H9 (cell line): ENCODE measurements at regions not wholly inside any gene's neighbourhood (a gene's known extent, or its start where the extent isn't known, plus 50 kb on each side); places are given as distances from the start of the nearest gene placed in this dataset.

Experiments
- DNase-seq: peaks from one replicate; pipeline ENCODE4 v3.0.0-alpha.2; 2017
- H2AFZ ChIP-seq: one replicate; pipeline ENCODE4 v1.6.1; 2013; ENCODE audit warnings: mild to moderate bottlenecking, low read length, control low read depth, moderate library complexity
- H2AK5ac ChIP-seq: 2 replicates; pipeline ENCODE4 v1.6.1; 2013; ENCODE audit warnings: low read length, control low read depth, mixed read lengths; ENCODE audit not compliant: insufficient read length
- H2BK120ac ChIP-seq: one replicate; pipeline ENCODE4 v1.6.1; 2013; ENCODE audit warnings: low read depth, mild to moderate bottlenecking, low read length, control low read depth, inconsistent platforms; ENCODE audit not compliant: poor library complexity, severe bottlenecking
- H2BK12ac ChIP-seq: 2 replicates; pipeline ENCODE4 v1.6.1; 2013; ENCODE audit warnings: low read length, control low read depth, mixed read lengths, low read depth; ENCODE audit not compliant: insufficient read length
- H2BK15ac ChIP-seq: 2 replicates; pipeline ENCODE4 v1.6.1; 2013; ENCODE audit warnings: low read depth, low read length, control low read depth
- H2BK20ac ChIP-seq: one replicate; pipeline ENCODE4 v1.6.1; 2013; ENCODE audit warnings: low read depth, mild to moderate bottlenecking, low read length, control low read depth, inconsistent platforms; ENCODE audit not compliant: poor library complexity, severe bottlenecking
- H2BK5ac ChIP-seq: 2 replicates; pipeline ENCODE4 v1.6.1; 2013; ENCODE audit warnings: low read length, control low read depth, mixed read lengths; ENCODE audit not compliant: insufficient read length
- H3K14ac ChIP-seq: 2 replicates; pipeline ENCODE4 v1.6.1; 2013; ENCODE audit warnings: low read length, control low read depth; ENCODE audit not compliant: insufficient read depth
- H3K18ac ChIP-seq: 2 replicates; pipeline ENCODE4 v1.6.1; 2013; ENCODE audit warnings: low read depth, mild to moderate bottlenecking, mixed read lengths, low read length, control low read depth; ENCODE audit not compliant: insufficient read length
- H3K23ac ChIP-seq: 2 replicates; pipeline ENCODE4 v1.6.1; 2013; ENCODE audit warnings: low read length, control low read depth, mixed read lengths, low read depth; ENCODE audit not compliant: insufficient read length
- H3K23me2 ChIP-seq: 2 replicates; pipeline ENCODE4 v1.6.1; 2013; ENCODE audit warnings: low read depth, mild to moderate bottlenecking, mixed read lengths, low read length, control low read depth; ENCODE audit not compliant: insufficient read length, poor library complexity, severe bottlenecking
- H3K27ac ChIP-seq: 2 replicates; pipeline ENCODE4 v1.5.1; 2013; ENCODE audit warnings: low read length, control low read depth, mixed read lengths, low read depth; ENCODE audit not compliant: insufficient read length
- H3K27me3 ChIP-seq: 2 replicates; pipeline ENCODE4 v1.6.1; 2013; ENCODE audit warnings: low read length, control low read depth, inconsistent platforms; ENCODE audit not compliant: insufficient read depth
- H3K4ac ChIP-seq: 2 replicates; pipeline ENCODE4 v1.6.1; 2013; ENCODE audit warnings: low read depth, mild to moderate bottlenecking, control low read depth, inconsistent platforms, low read length, moderate library complexity
- H3K4me1 ChIP-seq: 2 replicates; pipeline ENCODE4 v1.6.1; 2013; ENCODE audit warnings: low read length, control low read depth, inconsistent platforms; ENCODE audit not compliant: insufficient read depth
- H3K4me2 ChIP-seq: 2 replicates; pipeline ENCODE4 v1.6.1; 2013; ENCODE audit warnings: low read length, control low read depth, mixed read lengths; ENCODE audit not compliant: insufficient read length, insufficient read depth
- H3K56ac ChIP-seq: 2 replicates; pipeline ENCODE4 v1.6.1; 2013; ENCODE audit warnings: low read depth, mild to moderate bottlenecking, mixed read lengths, low read length, control low read depth; ENCODE audit not compliant: insufficient read length
- H3K79me1 ChIP-seq: 2 replicates; pipeline ENCODE4 v1.6.1; 2013; ENCODE audit warnings: low read depth, mild to moderate bottlenecking, moderate library complexity, low read length, control low read depth, inconsistent platforms; ENCODE audit not compliant: insufficient read depth, poor library complexity, severe bottlenecking
- H3K79me2 ChIP-seq: 2 replicates; pipeline ENCODE4 v1.6.1; 2013; ENCODE audit warnings: low read length, control low read depth, inconsistent platforms; ENCODE audit not compliant: insufficient read depth
- H3K9ac ChIP-seq: 2 replicates; pipeline ENCODE4 v1.6.1; 2013; ENCODE audit warnings: low read length, control low read depth, mixed read lengths; ENCODE audit not compliant: insufficient read length; ENCODE audit errors: extremely low read depth
- H3K9me3 ChIP-seq: one replicate; pipeline ENCODE4 v1.6.1; 2013; ENCODE audit warnings: low read depth, low read length, inconsistent platforms; ENCODE audit not compliant: control insufficient read depth
- H3T11ph ChIP-seq: one replicate; pipeline ENCODE4 v1.6.1; 2013; ENCODE audit warnings: mild to moderate bottlenecking, low read length, control low read depth, inconsistent platforms
- H4K20me1 ChIP-seq: one replicate; pipeline ENCODE4 v1.6.1; 2013; ENCODE audit not compliant: control insufficient read depth, insufficient read length, insufficient read depth
- H4K5ac ChIP-seq: 2 replicates; pipeline ENCODE4 v1.6.1; 2013; ENCODE audit warnings: low read depth, mild to moderate bottlenecking, mixed read lengths, low read length, control low read depth; ENCODE audit not compliant: insufficient read length
- H4K8ac ChIP-seq: replicated peaks from 2 replicates; pipeline ENCODE4 v1.6.1; 2013; ENCODE audit warnings: low read length, control low read depth, mixed read lengths, low read depth; ENCODE audit not compliant: insufficient read length
- H4K91ac ChIP-seq: 2 replicates; pipeline ENCODE4 v1.6.1; 2013; ENCODE audit warnings: low read depth, mild to moderate bottlenecking, moderate library complexity, mixed read lengths, low read length, control low read depth; ENCODE audit not compliant: insufficient read length
- H3K27ac Mint-ChIP-seq, 3 experiments: 2 replicates in 2 of 3; 3 replicates in 1 of 3; pipeline ENCODE4 v1.8.0; 2020 to 2021; ENCODE audit warnings: mixed read lengths in 3 of 3, mild to moderate bottlenecking in 1 of 3, moderate library complexity in 1 of 3
- H3K27me3 Mint-ChIP-seq: 2 replicates; pipeline ENCODE4 v1.8.0; 2021; ENCODE audit warnings: low read depth, mild to moderate bottlenecking, moderate library complexity, mixed read lengths
- H3K36me3 Mint-ChIP-seq, 3 experiments: 2 replicates in 2 of 3; 3 replicates in 1 of 3; pipeline ENCODE4 v1.8.0; 2020 to 2021; ENCODE audit warnings: low read depth in 3 of 3, mixed read lengths in 3 of 3; ENCODE audit not compliant: insufficient read depth in 1 of 3
- H3K4me1 Mint-ChIP-seq, 2 experiments: 2 replicates each; pipeline ENCODE4 v1.8.0; 2020; ENCODE audit warnings: mixed read lengths in 2 of 2
- H3K4me3 Mint-ChIP-seq, 2 experiments: 2 replicates in 1 of 2; 3 replicates in 1 of 2; pipeline ENCODE4 v1.8.0; 2020 to 2021; ENCODE audit warnings: mild to moderate bottlenecking in 2 of 2, mixed read lengths in 2 of 2, moderate library complexity in 1 of 2
- H3K9me3 Mint-ChIP-seq, 2 experiments: 2 replicates in 1 of 2; 3 replicates in 1 of 2; pipeline ENCODE4 v1.8.0; 2020; ENCODE audit warnings: mild to moderate bottlenecking in 2 of 2, mixed read lengths in 2 of 2, moderate library complexity in 1 of 2
- CTCF ChIP-seq: fragments of 200-600 bp; sonication (generic); conservative IDR thresholded peaks from 3 replicates; pipeline ENCODE4 v1.8.0; 2021; ENCODE audit warnings: antibody characterized with exemption, mild to moderate bottlenecking
- WGBS: extraction: QIAGEN DNeasy Blood & Tissue Kit; methylation state at CpG from one replicate; pipeline ENCODE4 v1.1.7; 2013; ENCODE audit warnings: missing lambda C conversion rate, low lambda C conversion rate, mixed read lengths; ENCODE audit not compliant: insufficient read length; ENCODE audit errors: extremely low coverage; 5-methylcytosine and 5-hydroxymethylcytosine counted together

GRCh38 chr2:182587831-182588230 is 128.2 kb upstream of the DNAJC10 start:
- Histone ChIP-seq H3K79me2 (no peaks in the 10 kb centered on the region), H2BK12ac (no peak overlapping the region), H3K23me2 (no peaks in the 10 kb centered on the region), H3K4ac (no peak overlapping the region), H3K27ac (no peak overlapping the region), H3K79me1 (no peaks in the 10 kb centered on the region), H3K18ac (no peak overlapping the region), H3K9ac (no peak overlapping the region), H2BK15ac (no peak overlapping the region), H3K56ac (no peak overlapping the region), H2AFZ (no peak overlapping the region), H4K91ac (no peak overlapping the region), H2AK5ac (no peak overlapping the region), H3K14ac (no peak overlapping the region), H3K23ac (no peak overlapping the region), H2BK5ac (no peak overlapping the region), H3K9me3 (no peaks in the 10 kb centered on the region), H3K4me2 (no peak overlapping the region), H4K20me1 (no peaks in the 10 kb centered on the region), H2BK20ac (no peak overlapping the region), H3K27me3 (no peaks in the 10 kb centered on the region), H4K8ac (no peak overlapping the region), H3K4me1 (peaks cover 6% of the 10 kb centered on the region; the same call in 1 of the 2 replicates), H4K5ac (no peak overlapping the region), H3T11ph (no peak overlapping the region), H2BK120ac (no peak overlapping the region)
- no CpG with 5 or more reads among the region's 1 CpG for WGBS
- H3K36me3 Mint-ChIP-seq = no peaks in the 10 kb centered on the region
- H3K27me3 Mint-ChIP-seq = no peaks in the 10 kb centered on the region
- H3K9me3 Mint-ChIP-seq = no peaks in the 10 kb centered on the region; a peak in 1 of 5 replicates
- H3K27ac Mint-ChIP-seq = peak overlapping the region in 1 of 3 experiments; percentile 80; a peak in 3 of 7 replicates
- no peak for TF ChIP-seq CTCF
- no peak for DNase-seq
- peaks cover 38 to 39% of the 10 kb centered on the region in 2 experiments for H3K4me1 Mint-ChIP-seq
- H3K4me3 Mint-ChIP-seq = no peak overlapping the region
